Hindlimb muscle (tissue), 1 donor: ENCODE measurements at regions not wholly inside any gene's neighbourhood (a gene's known extent, or its start where the extent isn't known, plus 50 kb on each side); places are given as distances from the start of the nearest gene placed in this dataset.

Experiments
- DNase-seq: peaks from one replicate; pipeline ENCODE4 v3.0.0-alpha.2; 2013

- no peak for DNase-seq
These were observed 686.7 kb upstream of the RBFOX1 start for GRCh38 chr16:6645768-6646568.

- no peak for DNase-seq
These were observed 687.7 kb upstream of the RBFOX1 start for GRCh38 chr16:6644916-6645315.

- DNase-seq, result peak; percentile 43
These were observed 689.5 kb upstream of the RBFOX1 start for GRCh38 chr16:6643080-6643686.

- DNase-seq, result no peak
These were observed 690.4 kb upstream of the RBFOX1 start for GRCh38 chr16:6642271-6642670.

- no peak for DNase-seq
These were observed 691.6 kb upstream of the RBFOX1 start for GRCh38 chr16:6641091-6641490.

GRCh38 chr16:6636457-6636856 lies 696.2 kb upstream of the RBFOX1 start:
- no peak for DNase-seq

- DNase-seq, result no peak
These were observed 698.5 kb upstream of the RBFOX1 start for GRCh38 chr16:6634151-6634550.

- no peak for DNase-seq
These were observed 699.2 kb upstream of the RBFOX1 start for GRCh38 chr16:6633456-6633855.

GRCh38 chr16:6629110-6629509 lies 703.5 kb upstream of the RBFOX1 start:
- DNase-seq, result no peak

GRCh38 chr16:6625606-6626005 lies 707.0 kb upstream of the RBFOX1 start:
- DNase-seq, result no peak

- DNase-seq, result no peak
These were observed 713.8 kb upstream of the RBFOX1 start for GRCh38 chr16:6618874-6619273.

GRCh38 chr16:6616746-6617145 lies 715.9 kb upstream of the RBFOX1 start:
- DNase-seq, result no peak

- no peak for DNase-seq
These were observed 717.0 kb upstream of the RBFOX1 start for GRCh38 chr16:6615636-6616035.

GRCh38 chr16:6611535-6611934 lies 721.1 kb upstream of the RBFOX1 start:
- DNase-seq, result no peak

- no peak for DNase-seq
These were observed 727.2 kb upstream of the RBFOX1 start for GRCh38 chr16:6605490-6605889.

GRCh38 chr16:6603780-6604325 lies 728.8 kb upstream of the RBFOX1 start:
- DNase-seq, result no peak

- DNase-seq, result no peak
These were observed 730.2 kb upstream of the RBFOX1 start for GRCh38 chr16:6602405-6602804.

- DNase-seq, result no peak
These were observed 732.5 kb upstream of the RBFOX1 start for GRCh38 chr16:6600167-6600566.

GRCh38 chr16:6593799-6594198 lies 738.8 kb upstream of the RBFOX1 start:
- DNase-seq, result no peak

GRCh38 chr16:6576606-6577005 lies 756.0 kb upstream of the RBFOX1 start:
- no peak for DNase-seq

- no peak for DNase-seq
These were observed 756.5 kb upstream of the RBFOX1 start for GRCh38 chr16:6576113-6576512.

- DNase-seq, result no peak
These were observed 758.5 kb upstream of the RBFOX1 start for GRCh38 chr16:6574146-6574545.

GRCh38 chr16:6573577-6573976 lies 759.1 kb upstream of the RBFOX1 start:
- peak; percentile 2 for DNase-seq

- DNase-seq, result no peak
These were observed 761.6 kb upstream of the RBFOX1 start for GRCh38 chr16:6571044-6571443.
